ENCODE measurements at regions not wholly inside any gene's neighbourhood (a gene's known extent, or its start where the extent isn't known, plus 50 kb on each side); places are given as distances from the start of the nearest gene placed in this dataset.

DNA sequence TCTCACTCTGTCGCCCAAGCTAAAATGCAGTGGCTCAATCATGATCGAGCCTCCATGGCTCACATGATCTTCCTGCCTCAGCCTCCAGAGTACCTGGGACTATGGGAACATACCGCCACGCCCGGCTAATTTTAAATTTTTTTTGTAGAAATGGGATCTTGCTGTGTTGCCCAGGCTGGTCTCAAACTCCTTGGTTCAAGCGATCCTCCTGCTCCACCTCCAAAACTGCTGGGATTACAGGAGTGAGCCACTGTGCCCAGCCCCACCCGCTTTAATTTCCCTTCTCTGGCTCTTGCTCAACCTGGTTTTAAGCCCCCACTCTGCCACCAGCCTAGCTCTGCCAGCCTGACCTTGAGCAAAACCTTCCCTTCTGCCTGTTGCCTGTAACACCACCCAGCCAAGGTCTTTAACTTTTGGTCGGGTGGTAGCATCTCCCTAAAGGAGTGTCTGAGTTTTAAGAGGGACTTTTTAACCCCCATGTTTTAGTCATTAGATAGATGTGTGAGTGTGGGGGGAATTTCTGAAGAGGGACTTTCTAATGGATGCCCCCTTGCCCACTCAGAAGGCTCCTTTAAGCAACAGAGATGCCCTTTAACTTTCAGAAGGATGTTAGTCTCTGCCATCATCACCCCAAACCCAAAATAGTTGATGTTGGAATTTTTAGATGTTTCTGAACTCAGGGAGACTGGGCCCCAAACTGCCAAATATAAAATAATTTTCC is 71.8 kb upstream of the FOXP4 start:
- Histone ChIP-seq H3K4me3 (no peak overlapping the region), H3K36me3 (no peaks in the 10 kb centered on the region), H3K27me3 (peaks cover 0 to 94% (median 3%) of the 10 kb centered on the region in 4 donors), H3K9me3 (no peaks in the 10 kb centered on the region), H3K27ac (no peak overlapping the region), H3K4me1 (peaks cover 11 to 17% (median 12%) of the 10 kb centered on the region in 3 donors)
- intact Hi-C loops (cut with DNase I), result no loop called here
- TF ChIP-seq POLR2A (IDR thresholded peaks at IDR 0.05), result no peak
- TF ChIP-seq, protein P1, sequence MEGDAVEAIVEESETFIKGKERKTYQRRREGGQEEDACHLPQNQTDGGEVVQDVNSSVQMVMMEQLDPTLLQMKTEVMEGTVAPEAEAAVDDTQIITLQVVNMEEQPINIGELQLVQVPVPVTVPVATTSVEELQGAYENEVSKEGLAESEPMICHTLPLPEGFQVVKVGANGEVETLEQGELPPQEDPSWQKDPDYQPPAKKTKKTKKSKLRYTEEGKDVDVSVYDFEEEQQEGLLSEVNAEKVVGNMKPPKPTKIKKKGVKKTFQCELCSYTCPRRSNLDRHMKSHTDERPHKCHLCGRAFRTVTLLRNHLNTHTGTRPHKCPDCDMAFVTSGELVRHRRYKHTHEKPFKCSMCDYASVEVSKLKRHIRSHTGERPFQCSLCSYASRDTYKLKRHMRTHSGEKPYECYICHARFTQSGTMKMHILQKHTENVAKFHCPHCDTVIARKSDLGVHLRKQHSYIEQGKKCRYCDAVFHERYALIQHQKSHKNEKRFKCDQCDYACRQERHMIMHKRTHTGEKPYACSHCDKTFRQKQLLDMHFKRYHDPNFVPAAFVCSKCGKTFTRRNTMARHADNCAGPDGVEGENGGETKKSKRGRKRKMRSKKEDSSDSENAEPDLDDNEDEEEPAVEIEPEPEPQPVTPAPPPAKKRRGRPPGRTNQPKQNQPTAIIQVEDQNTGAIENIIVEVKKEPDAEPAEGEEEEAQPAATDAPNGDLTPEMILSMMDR (IDR thresholded peaks at IDR 0.05), result no peak
- 85 to 93% methylated on average over 7 to 8 of the region's 8 CpGs for WGBS, 2 donors
- no peak for DNase-seq

DNA sequence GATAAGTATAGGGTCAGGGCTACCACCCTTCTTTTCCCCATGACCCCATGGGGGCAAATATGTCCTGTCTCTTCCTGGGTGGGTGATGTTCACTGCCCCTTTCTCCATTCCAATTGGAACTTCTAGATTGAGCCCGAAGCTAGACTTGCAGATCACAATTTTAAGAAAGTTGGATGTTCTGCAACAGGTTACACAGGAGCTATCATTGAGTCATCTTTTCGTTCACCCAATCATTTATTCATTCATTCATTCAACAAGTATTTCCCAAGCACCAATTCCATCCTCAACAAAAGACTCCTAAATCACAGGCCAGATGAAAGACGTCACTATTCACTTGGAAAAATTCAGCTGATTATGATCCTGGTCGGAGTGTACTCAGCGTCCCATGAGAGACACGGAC is 71.0 kb upstream of the FOXP4 start:
- H3K9me3 ChIP-seq, result no peaks in the 10 kb centered on the region
- no peak overlapping the region for H3K4me3 ChIP-seq
- no peak overlapping the region for H3K27ac ChIP-seq
- WGBS, 2 donors, result 62 to 64% methylated on average over 6 of the region's 6 CpGs
- DNase-seq, result no peak
- TF ChIP-seq, protein P1 (IDR thresholded peaks at IDR 0.05), result no peak
- no peak for TF ChIP-seq POLR2A (IDR thresholded peaks at IDR 0.05)
- no peaks in the 10 kb centered on the region for H3K36me3 ChIP-seq
- intact Hi-C loops (cut with DNase I), result no loop called here
- peaks cover 6 to 10% (median 6%) of the 10 kb centered on the region in 3 donors for H3K4me1 ChIP-seq
- H3K27me3 ChIP-seq, result peaks cover 0 to 91% (median 3%) of the 10 kb centered on the region in 4 donors

DNA sequence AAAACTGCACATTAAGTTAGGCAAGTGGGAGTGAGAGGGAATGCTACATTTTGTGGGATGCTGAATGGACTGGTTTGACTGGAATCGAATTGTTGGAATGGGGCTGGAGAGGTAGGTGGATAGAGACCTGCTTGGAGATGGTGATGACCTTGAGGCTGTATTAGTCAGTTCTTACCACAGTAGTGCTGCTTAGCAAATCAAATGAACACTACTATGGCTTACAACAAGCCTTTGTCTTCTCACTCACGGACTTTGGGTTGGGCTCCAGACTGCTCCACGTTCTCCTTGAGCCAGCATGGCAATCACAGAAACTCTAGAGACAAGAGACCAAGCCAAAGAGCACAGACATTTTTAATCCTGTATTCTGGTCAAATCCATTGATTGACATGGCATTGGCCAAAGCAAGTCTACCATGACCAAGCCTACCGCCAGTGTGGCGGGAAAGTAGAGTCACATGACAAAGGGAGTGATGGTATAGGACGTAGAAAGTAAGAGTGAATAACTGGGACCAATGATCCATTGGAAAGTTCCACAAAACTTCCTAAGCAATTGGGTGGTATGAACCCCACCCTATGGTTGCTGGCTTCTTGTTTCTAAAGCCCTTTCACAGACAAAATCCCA is 70.3 kb upstream of the FOXP4 start:
- no peak for TF ChIP-seq POLR2A (IDR thresholded peaks at IDR 0.05)
- TF ChIP-seq, protein P1 (IDR thresholded peaks at IDR 0.05), result no peak
- WGBS, 2 donors, result 68 to 75% methylated on average over 5 to 6 of the region's 6 CpGs
- H3K36me3 ChIP-seq, result no peaks in the 10 kb centered on the region
- no peak for DNase-seq
- H3K4me1 ChIP-seq, result peaks cover 0 to 4% (median 0%) of the 10 kb centered on the region in 3 donors
- no peak overlapping the region for H3K27ac ChIP-seq
- H3K27me3 ChIP-seq, result peaks cover 0 to 85% (median 2%) of the 10 kb centered on the region in 4 donors
- intact Hi-C loops (cut with DNase I), result no loop called here
- H3K4me3 ChIP-seq, result no peak overlapping the region
- no peaks in the 10 kb centered on the region for H3K9me3 ChIP-seq

DNA sequence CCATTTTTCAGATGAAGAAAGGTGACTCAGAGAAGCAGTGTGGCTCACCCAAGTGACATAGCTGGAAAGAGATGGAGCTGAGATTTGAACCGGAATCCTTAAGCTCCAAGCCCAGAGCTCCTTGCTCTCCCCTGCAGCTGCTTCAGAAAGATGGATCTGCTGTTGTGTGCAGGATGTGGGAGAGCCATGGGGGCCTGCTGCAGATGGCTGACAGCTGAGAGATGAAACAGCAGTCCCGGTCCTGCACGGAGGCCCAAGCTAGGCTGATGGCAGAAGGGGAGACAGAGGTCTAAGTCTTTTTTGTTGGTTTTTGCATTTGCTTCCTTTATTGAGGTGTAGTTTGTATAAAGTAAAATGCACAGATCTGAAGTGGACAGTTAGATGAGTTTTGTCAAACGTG is 69.8 kb upstream of the FOXP4 start:
- TF ChIP-seq POLR2A (IDR thresholded peaks at IDR 0.05), result no peak
- TF ChIP-seq, protein P1 (IDR thresholded peaks at IDR 0.05), result no peak
- H3K4me1 ChIP-seq, result no peaks in the 10 kb centered on the region
- no peak overlapping the region for H3K4me3 ChIP-seq
- no peaks in the 10 kb centered on the region for H3K9me3 ChIP-seq
- WGBS, 2 donors, result 78 to 80% methylated on average over 2 to 4 of the region's 4 CpGs
- H3K27me3 ChIP-seq, result peaks cover 0 to 83% (median 2%) of the 10 kb centered on the region in 4 donors
- no peak overlapping the region for H3K27ac ChIP-seq
- no peaks in the 10 kb centered on the region for H3K36me3 ChIP-seq
- intact Hi-C loops (cut with DNase I), result no loop called here
- no peak for DNase-seq

DNA sequence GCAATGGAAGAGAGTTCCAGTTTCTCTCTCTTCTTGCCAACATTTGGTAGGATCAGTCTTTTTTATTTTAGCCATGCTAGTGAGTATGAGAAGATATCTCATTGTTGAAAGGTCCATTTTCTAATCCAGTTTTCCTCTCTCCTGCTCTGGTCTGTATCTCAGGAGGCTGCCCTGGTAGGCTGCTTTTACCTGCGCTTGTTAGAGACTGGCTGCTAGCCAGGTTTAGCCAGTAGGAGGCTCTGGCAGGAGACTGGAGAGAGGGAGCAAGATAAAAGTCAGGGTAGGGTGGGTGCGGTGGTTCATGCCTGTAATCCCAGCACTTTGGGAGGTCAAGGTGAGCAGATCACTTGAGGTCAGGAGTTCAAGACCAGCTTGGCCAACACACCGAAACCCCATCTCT is 68.6 kb upstream of the FOXP4 start:
- intact Hi-C loops (cut with DNase I), result no loop called here
- H3K27me3 ChIP-seq, result peaks cover 0 to 75% (median 2%) of the 10 kb centered on the region in 4 donors
- 64 to 100% methylated on average over 2 to 3 of the region's 3 CpGs for WGBS, 2 donors
- H3K4me3 ChIP-seq, result no peak overlapping the region
- H3K4me1 ChIP-seq, result no peaks in the 10 kb centered on the region
- no peak for TF ChIP-seq POLR2A (IDR thresholded peaks at IDR 0.05)
- TF ChIP-seq, protein P1 (IDR thresholded peaks at IDR 0.05), result no peak
- no peaks in the 10 kb centered on the region for H3K36me3 ChIP-seq
- H3K9me3 ChIP-seq, result no peaks in the 10 kb centered on the region
- DNase-seq, result no peak
- H3K27ac ChIP-seq, result no peak overlapping the region

All from esophagus squamous epithelium (tissue), 5 donors.